Heart left ventricle (tissue), 16 donors: ENCODE measurements at regions not wholly inside any gene's neighbourhood (a gene's known extent, or its start where the extent isn't known, plus 50 kb on each side); places are given as distances from the start of the nearest gene placed in this dataset.

Experiments used
- ATAC-seq, 4 donors: fragments of 200-7000 bp; cut with Tn5 transposase; one replicate each; pipeline ENCODE4 v1.9.1; 2020 to 2022; ENCODE audit warnings: moderate library complexity in 4 of 4, mild to moderate bottlenecking in 3 of 4, moderate number of reproducible peaks in 1 of 4
- DNase-seq, 5 donors: peaks; one replicate each; pipeline ENCODE4 v3.0.0-alpha.2; 2020
- H3K27ac ChIP-seq, 12 donors: fragments of 200-600 bp; sonication (generic) in 4 of 12; one replicate each; pipeline versions ENCODE4 v1.5.0 to v1.8.0; 2016 to 2022; ENCODE audit warnings: mild to moderate bottlenecking in 2 of 12
- H3K27me3 ChIP-seq, 9 donors: fragments of 200-600 bp; sonication (generic) in 2 of 9; one replicate each; pipeline versions ENCODE4 v1.5.1 to v1.8.0; 2016 to 2022; ENCODE audit warnings: mild to moderate bottlenecking in 3 of 9
- H3K36me3 ChIP-seq, 9 donors: fragments of 200-600 bp; sonication (generic) in 2 of 9; one replicate each; pipeline versions ENCODE4 v1.5.0 to v1.8.0; 2018 to 2022; ENCODE audit warnings: mild to moderate bottlenecking in 2 of 9
- H3K4me1 ChIP-seq, 12 donors: fragments of 200-600 bp; sonication (generic) in 4 of 12; one replicate each; pipeline versions ENCODE4 v1.5.0 to v1.8.0; 2016 to 2022; ENCODE audit warnings: mild to moderate bottlenecking in 3 of 12
- H3K4me3 ChIP-seq, 12 donors: fragments of 200-600 bp; sonication (generic) in 4 of 12; one replicate each; pipeline versions ENCODE4 v1.5.0 to v1.8.0; 2017 to 2022; ENCODE audit warnings: mild to moderate bottlenecking in 9 of 12, moderate library complexity in 4 of 12
- H3K9me3 ChIP-seq, 12 donors: fragments of 200-600 bp; sonication (generic) in 4 of 12; one replicate each; pipeline versions ENCODE4 v1.5.0 to v1.8.0; 2016 to 2022; ENCODE audit warnings: mild to moderate bottlenecking in 1 of 12
- CTCF ChIP-seq, 12 donors: fragments of 200-600 bp; sonication (generic) in 4 of 12; IDR thresholded peaks; one replicate each; pipeline versions ENCODE4 v1.5.0 to v1.8.0; 2018 to 2022; ENCODE audit warnings: antibody characterized with exemption in 12 of 12, mild to moderate bottlenecking in 5 of 12
- POLR2A ChIP-seq, 2 donors: fragments of 450-650 bp; IDR thresholded peaks; one replicate each; pipeline ENCODE4 v1.6.1; 2017; ENCODE audit warnings: antibody characterized with exemption in 2 of 2, mild to moderate bottlenecking in 2 of 2, moderate library complexity in 2 of 2
- WGBS, 4 donors: extraction: QIAGEN DNeasy Blood & Tissue Kit in 2 of 4; methylation state at CpG; one replicate each; pipeline versions ENCODE4 v1.1.5 to v1.1.7; 2013 to 2018; 5-methylcytosine and 5-hydroxymethylcytosine counted together
- intact Hi-C, 10 donors: fragments of 100-400 bp; cut with DNase I; formaldehyde crosslinking; loops; one replicate each; pipeline versions ENCODE4 v1.11.1 to v1.14.2; 2022
- donor health status: ischemic (EF 13 %, LVEDD 7.1; RV severe dilation, severe dysfunction).
- donor health status: healthy with polysubstance abuse.
- donor health status: DM: no; HTN: yes; CAD: no.
- donor health status: DM: no; HTN: no; CAD: no.
- donor health status: ischemic (EF 25% LVEDD 6.9; RV normal size, moderate dysfunction).
- donor health status: ischemic (EF 25% LVEDD 5.7; RV mildly dilated, moderate dysfunction).
- donor health status: healthy.
- donor health status: DM: yes; HTN: yes; CAD: no.
- donor health status: ischemic (EF 35%, LVEDD 5.7; RV mildly dilated, moderate dysfunction).
- donor health status: nonischemic (EF 11% LVEDD 7.7; RV severe dilation, severe dysfunction).
- donor health status: DM: yes; HTN: yes; CAD: no.
- donor health status: PGD.
- donor health status: ischemic (EF 29% LVEDD 5.4; RV normal size, mild dysfunction).
- donor health status: nonischemic (EF 23%, LVEDD 6.1; RV moderate dilation, normal function).

- intact Hi-C loops: no loop called here
- no peaks in the 10 kb centered on the region for H3K4me1 ChIP-seq
- DNase-seq (no peak), ATAC-seq (no peak)
- H3K4me3 ChIP-seq: no peak overlapping the region
- 84 to 90% (median 87%) methylated on average over 5 of the region's 5 CpGs for WGBS, 4 donors
- H3K36me3 ChIP-seq: no peaks in the 10 kb centered on the region
- H3K27ac ChIP-seq: no peak overlapping the region
- TF ChIP-seq POLR2A (IDR thresholded peaks at IDR 0.05): no peak
- H3K27me3 ChIP-seq: no peaks in the 10 kb centered on the region
- no peaks in the 10 kb centered on the region for H3K9me3 ChIP-seq
These were observed 250.4 kb upstream of the CACNA2D1 start for GRCh38 chr7:82694022-82694421.

GRCh38 chr7:82690929-82691328 lies 247.4 kb upstream of the CACNA2D1 start:
- H3K4me3 ChIP-seq: no peak overlapping the region
- 91 to 100% (median 93%) methylated on average over 7 of the region's 7 CpGs for WGBS, 4 donors
- no peak for ATAC-seq

GRCh38 chr7:82685214-82685613 lies 241.6 kb upstream of the CACNA2D1 start:
- Histone ChIP-seq H3K4me1 (no peaks in the 10 kb centered on the region), H3K36me3 (no peaks in the 10 kb centered on the region), H3K27ac (no peak overlapping the region), H3K9me3 (no peaks in the 10 kb centered on the region), H3K4me3 (no peak overlapping the region), H3K27me3 (peaks cover 0 to 2% (median 0%) of the 10 kb centered on the region in 9 donors)
- ATAC-seq: no peak
- TF ChIP-seq CTCF (IDR thresholded peaks at IDR 0.05) (no peak), POLR2A (IDR thresholded peaks at IDR 0.05) (no peak)
- WGBS, 4 donors: 75 to 85% (median 79%) methylated on average over 1 of the region's 1 CpG
- intact Hi-C loops: no loop called here
- DNase-seq: no peak

More at GRCh38 chr7:82690929-82691328, 247.4 kb upstream of the CACNA2D1 start:
- TF ChIP-seq POLR2A (IDR thresholded peaks at IDR 0.05): no peak
- TF ChIP-seq CTCF (IDR thresholded peaks at IDR 0.05): no peak
- H3K4me1 ChIP-seq: no peaks in the 10 kb centered on the region
- no peaks in the 10 kb centered on the region for H3K27me3 ChIP-seq
- DNase-seq: peak in 1 of 5 donors; percentile 48
- H3K27ac ChIP-seq: no peak overlapping the region
- no peaks in the 10 kb centered on the region for H3K9me3 ChIP-seq
- intact Hi-C loops: no loop called here
- no peaks in the 10 kb centered on the region for H3K36me3 ChIP-seq

GRCh38 chr7:82678716-82679115 lies 235.1 kb upstream of the CACNA2D1 start:
- TF ChIP-seq POLR2A (IDR thresholded peaks at IDR 0.05): no peak
- TF ChIP-seq CTCF (IDR thresholded peaks at IDR 0.05): no peak
- intact Hi-C loops: loop anchor here in 1 of 10 donors (2.0 kb wide), 1 partner anchor 18 kb away; no protein-coding TSS in a partner anchor
- 61 to 78% (median 70%) methylated on average over 2 of the region's 2 CpGs for WGBS, 4 donors
- H3K27ac ChIP-seq: no peak overlapping the region
- H3K9me3 ChIP-seq: no peaks in the 10 kb centered on the region
- H3K27me3 ChIP-seq: peaks cover 0 to 2% (median 0%) of the 10 kb centered on the region in 9 donors
- ATAC-seq (no peak), DNase-seq (no peak)
- peaks cover 0 to 2% (median 0%) of the 10 kb centered on the region in 12 donors for H3K4me1 ChIP-seq
- no peak overlapping the region for H3K4me3 ChIP-seq
- H3K36me3 ChIP-seq: no peaks in the 10 kb centered on the region

GRCh38 chr7:82678259-82678658 lies 234.7 kb upstream of the CACNA2D1 start:
- no peak for ATAC-seq
- intact Hi-C loops: loop anchor here in 1 of 10 donors (2.0 kb wide), 1 partner anchor 19 kb away; no protein-coding TSS in a partner anchor
- H3K27ac ChIP-seq: no peak overlapping the region
- no peak for DNase-seq
- no peaks in the 10 kb centered on the region for H3K36me3 ChIP-seq
- 57 to 67% (median 64%) methylated on average over 6 of the region's 6 CpGs for WGBS, 4 donors
- peaks cover 0 to 2% (median 0%) of the 10 kb centered on the region in 12 donors for H3K4me1 ChIP-seq
- peaks cover 0 to 2% (median 0%) of the 10 kb centered on the region in 9 donors for H3K27me3 ChIP-seq
- no peaks in the 10 kb centered on the region for H3K9me3 ChIP-seq
- no peak for TF ChIP-seq CTCF (IDR thresholded peaks at IDR 0.05)
- no peak for TF ChIP-seq POLR2A (IDR thresholded peaks at IDR 0.05)
- no peak overlapping the region for H3K4me3 ChIP-seq
